ENCODE measurements at regions not wholly inside any gene's neighbourhood (a gene's known extent, or its start where the extent isn't known, plus 50 kb on each side); places are given as distances from the start of the nearest gene placed in this dataset.
A peak's percentile ranks its signal among the peaks of the same experiment; 100 is the strongest.

- CTCF ChIA-PET: no interaction called here
- no peak for TF ChIP-seq SUZ12 (IDR thresholded peaks at IDR 0.05)
- DNase-seq (ENCODE audit: extremely low spot score): no peak
- POLR2A ChIA-PET: no interaction called here
Measured at GRCh38 chr7:137172105-137172590, 171.4 kb downstream of the PTN start.

- POLR2A ChIA-PET: no interaction called here
- CTCF ChIA-PET: interaction anchor here (0.6 to 1.6 kb wide), 2 partner anchors 11 to 457 kb away, joined by 3 to 5 read pairs; no protein-coding TSS in a partner anchor
- no peak for TF ChIP-seq FOXA1 (IDR thresholded peaks at IDR 0.05)
- TF ChIP-seq SUZ12 (IDR thresholded peaks at IDR 0.05): no peak
- no peak for TF ChIP-seq LEF1 (IDR thresholded peaks at IDR 0.05; ENCODE audit: borderline replicate concordance)
- TF ChIP-seq PKNOX1 (IDR thresholded peaks at IDR 0.05): no peak
- no peak for TF ChIP-seq ZNF384 (IDR thresholded peaks at IDR 0.05)
- TF ChIP-seq FOXM1 (IDR thresholded peaks at IDR 0.05; ENCODE audit: borderline replicate concordance): no peak
- TF ChIP-seq FOXK2 (IDR thresholded peaks at IDR 0.05): no peak
- DNase-seq (ENCODE audit: extremely low spot score): peak; percentile 67
Measured at GRCh38 chr7:137169282-137169698, 174.2 kb downstream of the PTN start.

- DNase-seq (ENCODE audit: extremely low spot score): no peak
- ChIA-PET POLR2A (no interaction called here), CTCF (no interaction called here)
- TF ChIP-seq FOXM1 (IDR thresholded peaks at IDR 0.05; ENCODE audit: borderline replicate concordance) (no peak), LEF1 (IDR thresholded peaks at IDR 0.05; ENCODE audit: borderline replicate concordance) (no peak), BHLHE40 (IDR thresholded peaks at IDR 0.05; ENCODE audit: borderline replicate concordance) (no peak), NFRKB (IDR thresholded peaks at IDR 0.05) (no peak), TARDBP (IDR thresholded peaks at IDR 0.05) (no peak), L3MBTL2 (conservative IDR thresholded peaks at IDR 0.05) (no peak), FOXK2 (IDR thresholded peaks at IDR 0.05) (no peak), ELF4 (IDR thresholded peaks at IDR 0.05) (no peak)
Measured at GRCh38 chr7:137167609-137168008, 175.9 kb downstream of the PTN start.

GRCh38 chr7:137166363-137166762, 177.2 kb downstream of the PTN start:
- TF ChIP-seq ZNF384 (IDR thresholded peaks at IDR 0.05) (no peak), NFRKB (IDR thresholded peaks at IDR 0.05) (no peak), SP1 (IDR thresholded peaks at IDR 0.05) (no peak), L3MBTL2 (conservative IDR thresholded peaks at IDR 0.05) (no peak), PKNOX1 (IDR thresholded peaks at IDR 0.05) (no peak), FOXA1 (IDR thresholded peaks at IDR 0.05) (no peak), FOXK2 (IDR thresholded peaks at IDR 0.05) (no peak), HDGF (IDR thresholded peaks at IDR 0.05; ENCODE audit: borderline replicate concordance) (no peak), ELF4 (IDR thresholded peaks at IDR 0.05) (no peak), CTBP1 (IDR thresholded peaks at IDR 0.05; ENCODE audit: borderline replicate concordance) (no peak), BHLHE40 (IDR thresholded peaks at IDR 0.05; ENCODE audit: borderline replicate concordance) (no peak), SUZ12 (IDR thresholded peaks at IDR 0.05) (no peak), ARNT (IDR thresholded peaks at IDR 0.05) (no peak), TARDBP (IDR thresholded peaks at IDR 0.05) (no peak), LEF1 (IDR thresholded peaks at IDR 0.05; ENCODE audit: borderline replicate concordance) (no peak), FOXM1 (IDR thresholded peaks at IDR 0.05; ENCODE audit: borderline replicate concordance) (no peak)
- POLR2A ChIA-PET: no interaction called here
- no peak for DNase-seq (ENCODE audit: extremely low spot score)
- CTCF ChIA-PET: interaction anchor here (0.7 kb wide), 1 partner anchor 288 kb away, joined by 3 read pairs; no protein-coding TSS in a partner anchor

GRCh38 chr7:137165786-137166185, 177.7 kb downstream of the PTN start:
- no peak for TF ChIP-seq PKNOX1 (IDR thresholded peaks at IDR 0.05)
- TF ChIP-seq FOXA1 (IDR thresholded peaks at IDR 0.05): no peak
- TF ChIP-seq NFRKB (IDR thresholded peaks at IDR 0.05): no peak
- no peak for TF ChIP-seq ZNF384 (IDR thresholded peaks at IDR 0.05)
- no peak for TF ChIP-seq L3MBTL2 (conservative IDR thresholded peaks at IDR 0.05)
- no peak for TF ChIP-seq BHLHE40 (IDR thresholded peaks at IDR 0.05; ENCODE audit: borderline replicate concordance)
- TF ChIP-seq CTBP1 (IDR thresholded peaks at IDR 0.05; ENCODE audit: borderline replicate concordance): no peak
- TF ChIP-seq LEF1 (IDR thresholded peaks at IDR 0.05; ENCODE audit: borderline replicate concordance): no peak
- CTCF ChIA-PET: interaction anchor here (0.7 kb wide), 1 partner anchor 289 kb away, joined by 3 read pairs; no protein-coding TSS in a partner anchor
- POLR2A ChIA-PET: no interaction called here
- DNase-seq (ENCODE audit: extremely low spot score): no peak

GRCh38 chr7:137165241-137165640, 178.3 kb downstream of the PTN start:
- no peak for DNase-seq (ENCODE audit: extremely low spot score)
- ChIA-PET CTCF (no interaction called here), POLR2A (no interaction called here)
- TF ChIP-seq L3MBTL2 (conservative IDR thresholded peaks at IDR 0.05) (no peak), ELF4 (IDR thresholded peaks at IDR 0.05) (no peak), FOXM1 (IDR thresholded peaks at IDR 0.05; ENCODE audit: borderline replicate concordance) (no peak), BHLHE40 (IDR thresholded peaks at IDR 0.05; ENCODE audit: borderline replicate concordance) (no peak), NFRKB (IDR thresholded peaks at IDR 0.05) (no peak), SUZ12 (IDR thresholded peaks at IDR 0.05) (no peak)

- ChIA-PET CTCF (no interaction called here), POLR2A (no interaction called here)
- no peak for DNase-seq (ENCODE audit: extremely low spot score)
- TF ChIP-seq ARNT (IDR thresholded peaks at IDR 0.05) (no peak), SP1 (IDR thresholded peaks at IDR 0.05) (no peak), BHLHE40 (IDR thresholded peaks at IDR 0.05; ENCODE audit: borderline replicate concordance) (no peak), L3MBTL2 (conservative IDR thresholded peaks at IDR 0.05) (no peak), FOXA1 (IDR thresholded peaks at IDR 0.05) (no peak), PKNOX1 (IDR thresholded peaks at IDR 0.05) (no peak), FOXM1 (IDR thresholded peaks at IDR 0.05; ENCODE audit: borderline replicate concordance) (no peak), ELF4 (IDR thresholded peaks at IDR 0.05) (no peak), NFRKB (IDR thresholded peaks at IDR 0.05) (no peak), FOXK2 (IDR thresholded peaks at IDR 0.05) (no peak), SUZ12 (IDR thresholded peaks at IDR 0.05) (no peak), CTBP1 (IDR thresholded peaks at IDR 0.05; ENCODE audit: borderline replicate concordance) (no peak), ZNF384 (IDR thresholded peaks at IDR 0.05) (no peak), HDGF (IDR thresholded peaks at IDR 0.05; ENCODE audit: borderline replicate concordance) (no peak), TARDBP (IDR thresholded peaks at IDR 0.05) (no peak), LEF1 (IDR thresholded peaks at IDR 0.05; ENCODE audit: borderline replicate concordance) (no peak)
Measured at GRCh38 chr7:137164251-137164650, 179.3 kb downstream of the PTN start.

All from HEK293T (cell line).